BE2C (cell line): ENCODE measurements at regions not wholly inside any gene's neighbourhood (a gene's known extent, or its start where the extent isn't known, plus 50 kb on each side); places are given as distances from the start of the nearest gene placed in this dataset.

Experiments used
- DNase-seq: peaks from one replicate; pipeline ENCODE4 v3.0.0-alpha.2; 2020
- H3K27me3 ChIP-seq: fragments of 250-450 bp; sonication (Bioruptor Pico); 2 replicates; pipeline ENCODE4 v1.5.1; 2020; ENCODE audit warnings: mild to moderate bottlenecking
- H3K36me3 ChIP-seq: fragments of 250-450 bp; sonication (Bioruptor Pico); 2 replicates; pipeline ENCODE4 v1.5.1; 2020; ENCODE audit warnings: mild to moderate bottlenecking
- H3K4me1 ChIP-seq: fragments of 250-450 bp; sonication (Bioruptor Pico); 2 replicates; pipeline ENCODE4 v1.5.1; 2020
- H3K4me3 ChIP-seq: 2 replicates; pipeline ENCODE4 v1.5.1; 2011; ENCODE audit warnings: low read depth, low read length
- H3K9me3 ChIP-seq: fragments of 250-450 bp; sonication (Bioruptor Pico); 2 replicates; pipeline ENCODE4 v1.5.1; 2020
- TF ChIP-seq, protein P1 (sequence below): IDR thresholded peaks from 2 replicates; pipeline ENCODE4 v1.5.1; 2012; ENCODE audit warnings: mild to moderate bottlenecking, low read depth, low read length

DNA sequence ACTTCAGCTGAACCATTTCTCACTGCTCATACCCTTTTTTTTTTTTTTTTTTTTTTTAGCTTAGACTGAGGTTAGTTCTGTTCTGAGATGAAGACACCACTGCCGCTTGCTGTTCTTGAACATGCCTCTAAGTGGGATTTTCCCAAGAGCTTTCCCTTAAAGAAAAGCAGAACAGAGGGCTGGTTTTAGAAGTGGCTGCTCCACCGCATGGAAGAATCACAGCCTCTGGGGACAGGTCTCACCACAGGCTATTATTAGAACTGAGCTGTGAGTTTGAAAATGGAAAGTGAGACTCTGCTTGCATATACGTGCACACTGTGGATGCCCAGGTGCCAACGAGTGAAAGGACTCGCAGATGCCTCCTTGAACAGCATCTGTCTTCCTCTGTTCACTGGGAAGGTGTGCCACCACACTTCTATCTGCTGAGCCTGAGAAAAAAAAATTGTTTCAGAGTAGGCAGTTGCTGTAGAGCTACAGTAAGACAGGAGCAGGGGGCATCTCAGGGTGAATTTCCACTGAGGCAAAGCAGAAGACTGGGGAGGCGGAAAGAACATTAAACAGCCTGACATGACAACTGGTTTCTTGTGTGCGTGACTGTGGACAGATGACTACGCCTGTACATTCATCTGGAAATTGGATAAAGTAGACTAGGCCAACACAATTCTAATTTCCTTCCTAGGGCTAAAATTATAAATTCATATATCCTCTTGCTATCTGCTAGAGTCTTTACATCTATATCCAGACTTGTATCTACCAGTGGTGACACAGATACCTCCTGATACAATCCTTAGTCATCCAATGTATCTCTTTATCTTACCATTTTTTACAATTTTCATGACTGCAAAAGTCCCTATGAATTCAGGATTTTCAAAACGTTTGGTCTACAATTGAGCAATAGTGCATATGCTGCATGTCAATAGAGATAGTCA, 1045.7 kb upstream of the CELF4 start:
- no peak for DNase-seq
- no peaks in the 10 kb centered on the region for H3K36me3 ChIP-seq
- TF ChIP-seq, protein P1, sequence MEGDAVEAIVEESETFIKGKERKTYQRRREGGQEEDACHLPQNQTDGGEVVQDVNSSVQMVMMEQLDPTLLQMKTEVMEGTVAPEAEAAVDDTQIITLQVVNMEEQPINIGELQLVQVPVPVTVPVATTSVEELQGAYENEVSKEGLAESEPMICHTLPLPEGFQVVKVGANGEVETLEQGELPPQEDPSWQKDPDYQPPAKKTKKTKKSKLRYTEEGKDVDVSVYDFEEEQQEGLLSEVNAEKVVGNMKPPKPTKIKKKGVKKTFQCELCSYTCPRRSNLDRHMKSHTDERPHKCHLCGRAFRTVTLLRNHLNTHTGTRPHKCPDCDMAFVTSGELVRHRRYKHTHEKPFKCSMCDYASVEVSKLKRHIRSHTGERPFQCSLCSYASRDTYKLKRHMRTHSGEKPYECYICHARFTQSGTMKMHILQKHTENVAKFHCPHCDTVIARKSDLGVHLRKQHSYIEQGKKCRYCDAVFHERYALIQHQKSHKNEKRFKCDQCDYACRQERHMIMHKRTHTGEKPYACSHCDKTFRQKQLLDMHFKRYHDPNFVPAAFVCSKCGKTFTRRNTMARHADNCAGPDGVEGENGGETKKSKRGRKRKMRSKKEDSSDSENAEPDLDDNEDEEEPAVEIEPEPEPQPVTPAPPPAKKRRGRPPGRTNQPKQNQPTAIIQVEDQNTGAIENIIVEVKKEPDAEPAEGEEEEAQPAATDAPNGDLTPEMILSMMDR: no peak
- H3K4me1 ChIP-seq: no peaks in the 10 kb centered on the region
- no peak overlapping the region for H3K4me3 ChIP-seq
- no peaks in the 10 kb centered on the region for H3K9me3 ChIP-seq
- no peaks in the 10 kb centered on the region for H3K27me3 ChIP-seq

DNA sequence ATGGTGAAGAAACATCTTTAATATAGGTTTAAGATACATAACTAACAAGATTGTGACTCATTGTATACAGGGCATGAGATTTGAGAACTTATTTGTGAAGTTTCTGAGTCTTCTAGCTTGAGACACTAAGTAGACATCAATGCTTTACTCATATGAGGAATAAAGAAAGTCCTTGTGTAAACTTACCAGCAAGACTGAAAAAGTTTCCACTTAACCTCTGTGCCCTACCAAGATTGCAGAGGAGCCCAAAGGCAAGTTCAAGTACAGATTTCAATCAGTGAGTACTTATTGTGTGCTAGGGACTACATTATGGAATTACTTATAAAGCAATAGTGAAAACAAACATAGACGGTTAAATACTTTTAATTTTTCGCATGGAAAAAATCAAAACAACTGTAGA, 1041.2 kb upstream of the CELF4 start:
- no peaks in the 10 kb centered on the region for H3K4me1 ChIP-seq
- TF ChIP-seq, protein P1: no peak
- H3K27me3 ChIP-seq: no peaks in the 10 kb centered on the region
- no peaks in the 10 kb centered on the region for H3K9me3 ChIP-seq
- H3K36me3 ChIP-seq: no peaks in the 10 kb centered on the region
- H3K4me3 ChIP-seq: no peak overlapping the region
- no peak for DNase-seq

GRCh38 chr18:38602341-38602740, 1036.7 kb upstream of the CELF4 start:
- TF ChIP-seq, protein P1: no peak
- Histone ChIP-seq H3K9me3 (no peaks in the 10 kb centered on the region), H3K4me1 (no peaks in the 10 kb centered on the region), H3K4me3 (no peak overlapping the region), H3K27me3 (no peaks in the 10 kb centered on the region), H3K36me3 (no peaks in the 10 kb centered on the region)
- DNase-seq: no peak

- H3K36me3 ChIP-seq: no peaks in the 10 kb centered on the region
- no peaks in the 10 kb centered on the region for H3K4me1 ChIP-seq
- no peak for DNase-seq
- H3K27me3 ChIP-seq: no peaks in the 10 kb centered on the region
- no peaks in the 10 kb centered on the region for H3K9me3 ChIP-seq
- TF ChIP-seq, protein P1: no peak
- no peak overlapping the region for H3K4me3 ChIP-seq
Measured at GRCh38 chr18:38587571-38587970, 1022.0 kb upstream of the CELF4 start.

DNA sequence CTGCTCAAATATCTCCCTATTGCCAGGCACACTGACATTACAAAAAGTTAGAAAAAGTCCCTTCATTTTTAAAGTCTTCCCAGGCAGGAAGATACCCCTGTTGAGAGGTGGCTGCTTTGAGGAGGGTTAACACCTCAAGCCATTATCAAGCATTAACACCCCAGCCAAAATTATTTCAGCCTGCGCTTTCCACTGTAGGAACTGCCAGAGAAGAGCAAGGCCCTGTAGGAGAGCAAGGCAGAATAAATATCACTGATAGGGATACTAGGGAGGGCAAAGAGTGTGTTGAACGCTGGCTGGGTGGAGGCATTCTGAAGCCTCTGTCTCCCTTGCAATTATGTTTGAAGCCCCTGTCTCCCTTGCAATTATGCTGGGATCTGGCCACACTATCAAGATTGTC, 1020.7 kb upstream of the CELF4 start:
- TF ChIP-seq, protein P1: no peak
- no peak for DNase-seq
- Histone ChIP-seq H3K27me3 (no peaks in the 10 kb centered on the region), H3K36me3 (no peaks in the 10 kb centered on the region), H3K4me3 (no peak overlapping the region), H3K4me1 (no peaks in the 10 kb centered on the region), H3K9me3 (no peaks in the 10 kb centered on the region)

GRCh38 chr18:38579764-38580163, 1014.2 kb upstream of the CELF4 start:
- no peak overlapping the region for H3K4me3 ChIP-seq
- TF ChIP-seq, protein P1: no peak
- H3K27me3 ChIP-seq: no peaks in the 10 kb centered on the region
- no peak for DNase-seq
- no peaks in the 10 kb centered on the region for H3K9me3 ChIP-seq
- H3K36me3 ChIP-seq: no peaks in the 10 kb centered on the region
- H3K4me1 ChIP-seq: no peaks in the 10 kb centered on the region
